GM18517 (cell line): ENCODE measurements at regions not wholly inside any gene's neighbourhood (a gene's known extent, or its start where the extent isn't known, plus 50 kb on each side); places are given as distances from the start of the nearest gene placed in this dataset.
"Not testable (repeated sequence)": the region's sequence is repeated elsewhere in the genome, so short reads cannot be mapped to it uniquely, and the experiment has no call there.

Experiments used
- ATAC-seq: cut with Tn5 transposase; IDR thresholded peaks from one replicate; pipeline ENCODE4 v1.9.1; 2021; ENCODE audit warnings: mild to moderate bottlenecking, moderate library complexity; ENCODE audit not compliant: unreplicated experiment

GRCh38 chr5:167851416-167851815, 440.0 kb upstream of the WWC1 start:
- no peak for ATAC-seq

DNA sequence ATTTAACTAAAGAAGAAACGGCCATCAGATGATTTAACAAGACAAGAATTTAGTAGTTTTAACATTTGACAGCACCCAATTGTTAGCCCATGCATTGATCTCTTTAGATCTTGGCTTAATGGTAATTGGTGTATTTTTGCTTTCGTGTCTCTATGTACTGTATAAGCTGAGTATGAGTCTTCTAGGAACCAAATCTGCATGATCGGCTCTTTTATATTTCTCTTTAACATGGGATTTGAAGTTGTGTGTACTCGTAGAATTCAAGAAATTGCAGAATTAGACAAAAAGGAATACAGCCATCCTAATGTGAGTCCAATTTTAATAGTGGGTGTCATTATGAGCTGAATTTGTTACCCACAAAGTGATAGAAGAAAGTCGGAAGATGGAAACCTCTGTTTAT, 438.9 kb upstream of the WWC1 start:
- ATAC-seq: no peak

- no peak for ATAC-seq
Measured at GRCh38 chr5:167853421-167853820, 438.0 kb upstream of the WWC1 start.

GRCh38 chr5:167855818-167856217, 435.6 kb upstream of the WWC1 start:
- no peak for ATAC-seq

- ATAC-seq: no peak
Measured at GRCh38 chr5:167857321-167857720, 434.1 kb upstream of the WWC1 start.

DNA sequence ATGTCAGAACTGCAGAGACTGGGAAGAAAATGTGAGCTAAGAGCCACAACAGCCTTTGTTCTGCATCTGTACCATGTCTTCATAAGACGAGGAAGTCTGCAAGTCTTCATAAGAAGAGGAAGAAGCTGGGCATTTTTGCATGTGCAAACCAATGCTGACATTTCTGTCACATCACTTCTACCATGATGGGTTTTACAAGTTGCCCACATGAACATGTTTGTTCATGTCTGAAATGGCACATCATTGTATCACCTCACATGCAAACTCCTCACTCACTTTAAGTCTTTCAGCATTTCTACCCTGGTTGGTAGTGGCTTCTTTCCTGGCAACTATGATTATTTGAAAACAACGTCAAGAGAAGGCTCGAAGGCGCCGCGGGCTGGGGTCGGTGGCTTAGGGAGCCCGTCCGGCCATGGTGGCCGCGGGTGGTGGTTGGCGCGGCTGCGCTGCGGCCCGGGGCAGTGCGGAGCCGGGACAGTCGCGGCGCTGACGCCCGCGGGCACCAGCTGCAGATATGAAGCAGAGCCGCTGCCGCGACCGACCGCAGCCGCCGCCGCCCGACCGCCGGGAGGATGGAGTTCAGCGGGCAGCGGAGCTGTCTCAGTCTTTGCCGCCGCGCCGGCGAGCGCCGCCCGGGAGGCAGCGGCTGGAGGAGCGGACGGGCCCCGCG, 433.1 kb upstream of the WWC1 start:
- not testable (repeated sequence) for ATAC-seq

DNA sequence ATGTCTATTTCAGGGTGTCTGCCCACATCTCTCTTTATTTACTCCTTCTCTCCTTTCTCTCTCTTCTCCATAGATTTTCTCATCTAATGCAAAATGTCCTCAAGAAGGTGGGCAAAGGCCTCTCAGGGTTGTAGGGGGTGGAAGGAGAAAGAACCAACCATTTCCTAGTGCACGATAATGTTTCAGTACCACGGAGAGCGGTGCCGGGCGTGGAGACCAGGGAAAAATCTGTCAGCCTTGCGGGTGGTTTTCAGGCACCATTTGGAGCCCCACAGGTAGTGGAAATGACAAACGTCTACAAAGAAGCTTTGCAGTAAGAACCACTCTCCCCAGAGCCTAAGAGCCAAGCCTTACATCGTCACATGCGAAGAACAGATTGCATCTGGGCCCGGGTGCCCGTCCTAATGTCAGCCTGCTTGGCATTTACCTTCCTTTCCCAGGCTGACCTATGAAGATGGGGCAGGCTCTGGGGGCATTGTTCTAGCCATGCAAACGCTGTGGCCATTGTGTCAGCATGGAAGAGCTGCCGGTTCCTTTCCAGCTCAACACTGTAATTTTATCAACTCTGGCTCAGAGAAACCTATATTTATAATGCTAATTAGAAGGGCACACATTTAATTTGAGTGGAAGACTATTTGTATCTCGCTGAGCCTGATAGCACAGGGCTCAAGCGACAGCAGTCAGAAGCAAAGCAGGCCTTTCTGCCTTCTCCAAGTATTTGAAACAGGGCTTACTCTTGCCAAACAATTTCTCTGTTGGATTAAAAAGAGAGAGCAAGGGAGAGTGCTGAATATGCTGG, 430.1 kb upstream of the WWC1 start:
- ATAC-seq: no peak

DNA sequence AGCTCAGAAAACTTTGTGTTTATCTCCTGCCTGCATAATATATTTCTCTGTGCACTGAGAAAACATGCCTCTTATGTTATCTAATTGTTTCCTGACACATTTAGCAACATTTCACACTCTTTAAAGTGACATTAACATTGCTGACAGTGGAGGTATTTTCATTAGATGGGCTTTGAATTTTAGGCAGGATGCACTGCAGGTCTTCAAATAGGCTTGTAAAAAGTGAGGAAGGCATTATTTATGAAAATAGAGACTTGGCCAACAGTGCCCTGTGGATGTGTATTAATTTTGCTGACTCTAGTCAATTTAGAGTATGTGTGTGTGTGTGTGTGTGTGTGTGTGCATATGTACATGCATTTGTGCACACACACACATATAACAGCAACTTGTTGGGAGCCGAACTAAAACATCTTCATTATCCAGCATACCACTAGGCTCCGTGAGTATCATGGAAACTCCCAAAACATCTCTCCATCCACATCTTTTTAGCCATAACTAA, 429.5 kb upstream of the WWC1 start:
- no peak for ATAC-seq

DNA sequence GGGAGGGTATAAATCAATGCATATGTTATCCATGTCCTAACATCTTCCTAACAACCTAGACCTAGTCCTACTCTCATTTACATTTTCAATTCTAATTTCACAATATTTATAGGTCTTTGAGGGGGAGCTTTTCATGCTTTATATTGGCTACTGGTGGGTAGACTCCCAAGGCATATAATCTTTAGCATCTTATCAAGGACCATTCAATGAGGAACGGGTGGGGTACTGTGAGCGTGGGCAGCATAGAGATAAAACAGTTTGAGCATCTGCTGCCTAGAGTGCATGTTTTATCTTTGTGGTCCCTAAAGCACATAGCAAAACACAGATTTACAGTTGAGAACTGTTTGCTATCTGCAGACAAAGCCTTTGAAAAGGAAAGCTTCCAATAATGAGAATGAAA, 427.6 kb upstream of the WWC1 start:
- no peak for ATAC-seq

DNA sequence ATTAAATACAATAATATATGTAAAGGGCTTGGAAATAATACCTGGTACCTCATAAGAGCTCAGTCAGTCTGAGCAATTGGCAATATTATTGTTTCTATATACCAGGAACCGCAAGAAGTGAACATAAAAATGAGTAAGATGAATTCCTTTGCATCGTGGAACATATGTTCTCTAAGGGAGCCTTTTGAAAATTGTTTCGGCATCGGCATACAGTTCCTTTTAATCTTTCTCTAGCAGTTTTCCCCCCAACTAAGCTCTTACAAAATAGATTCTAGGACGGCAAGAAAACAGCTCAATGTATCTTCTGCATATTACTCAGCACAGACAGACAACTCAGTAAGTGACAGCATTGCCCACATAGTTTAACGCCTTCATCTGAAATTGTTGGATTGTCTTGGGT, 426.6 kb upstream of the WWC1 start:
- no peak for ATAC-seq

DNA sequence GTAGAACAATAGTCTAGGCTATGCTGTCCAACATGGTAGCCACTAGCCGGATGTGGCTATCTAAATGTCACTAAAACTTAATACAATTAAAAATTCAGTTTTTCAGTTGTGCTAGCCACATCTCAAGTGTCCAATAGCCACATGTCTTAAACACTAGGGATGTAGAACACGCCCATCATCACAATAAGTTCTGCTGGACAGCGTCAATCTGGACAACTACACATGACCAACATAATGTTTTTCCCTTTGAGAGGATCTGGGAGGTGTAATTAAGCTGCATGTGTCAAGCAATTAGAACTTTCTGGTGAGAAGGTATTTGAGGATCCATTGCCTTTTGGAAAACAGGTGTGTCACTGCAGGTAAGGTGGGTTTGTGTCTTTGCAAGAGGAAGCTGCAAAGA, 424.6 kb upstream of the WWC1 start:
- no peak for ATAC-seq

DNA sequence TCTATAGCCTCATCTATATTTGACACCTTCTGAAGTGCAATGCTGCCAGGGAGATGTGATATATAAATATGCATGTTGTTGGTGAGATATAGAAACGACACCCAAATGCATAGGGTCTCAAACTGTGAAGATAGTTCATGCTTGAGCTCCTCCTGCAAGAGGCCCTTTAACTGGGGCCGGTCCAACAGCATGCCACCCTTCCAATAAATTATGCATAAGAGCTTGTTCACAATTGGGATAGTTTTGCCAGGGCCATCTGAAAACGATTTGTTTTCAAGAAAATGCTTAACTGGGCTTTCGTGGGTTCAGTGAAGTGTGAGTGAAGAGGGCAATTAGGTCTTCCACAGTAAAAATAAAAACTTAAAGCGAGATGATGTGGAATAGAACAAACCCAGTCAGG, 424.2 kb upstream of the WWC1 start:
- ATAC-seq: no peak

- ATAC-seq: no peak
Measured at GRCh38 chr5:167869125-167869524, 422.3 kb upstream of the WWC1 start.

GRCh38 chr5:167870055-167870454, 421.4 kb upstream of the WWC1 start:
- no peak for ATAC-seq

GRCh38 chr5:167871091-167871490, 420.4 kb upstream of the WWC1 start:
- no peak for ATAC-seq

DNA sequence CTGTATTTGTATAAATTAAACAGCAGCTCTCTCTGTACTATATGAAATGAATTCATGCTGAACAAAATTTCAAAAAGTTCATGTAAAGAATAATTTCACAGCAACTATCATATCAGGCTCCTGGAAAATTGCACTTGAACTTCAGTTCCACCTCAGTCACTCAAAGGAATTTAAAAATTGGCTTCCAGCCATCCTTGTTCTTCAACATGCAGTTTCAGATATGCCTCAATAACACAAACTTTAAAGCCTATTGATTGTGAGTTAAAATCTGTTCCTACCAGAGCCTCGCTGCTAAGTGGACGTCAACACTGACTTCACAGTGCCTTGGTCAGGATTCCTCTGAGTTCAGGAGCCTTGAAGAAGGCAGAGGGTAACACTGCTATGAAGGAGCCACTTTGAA, 418.7 kb upstream of the WWC1 start:
- ATAC-seq: no peak

DNA sequence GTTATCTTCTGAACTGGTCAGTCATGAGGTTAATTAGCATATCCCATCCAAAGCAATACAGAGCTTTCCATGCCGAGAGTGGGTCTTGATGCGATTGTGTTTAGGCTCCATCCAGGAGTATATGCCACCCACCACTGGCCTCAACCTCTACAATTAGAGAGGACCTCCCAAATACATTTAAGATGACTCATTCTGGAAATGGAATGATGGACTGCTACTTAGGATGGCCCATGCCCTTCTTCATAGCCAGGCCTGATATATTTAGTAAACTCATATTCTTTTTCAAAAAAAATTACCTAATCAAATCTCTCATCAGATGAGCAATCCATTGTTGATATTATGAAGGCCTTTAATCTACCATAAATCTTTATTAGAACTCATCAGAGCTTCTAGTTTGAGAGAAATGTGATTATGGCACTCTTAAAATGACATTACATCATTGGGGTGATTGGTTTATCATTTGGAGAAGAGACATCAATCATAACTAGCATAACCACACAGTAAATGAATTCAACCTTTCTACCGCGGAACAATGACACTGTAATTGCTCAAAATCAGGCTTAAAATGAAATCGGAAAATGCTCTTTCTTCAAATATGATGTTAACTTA, 414.2 kb upstream of the WWC1 start:
- no peak for ATAC-seq

- ATAC-seq: no peak
Measured at GRCh38 chr5:167877924-167878323, 413.5 kb upstream of the WWC1 start.

- no peak for ATAC-seq
Measured at GRCh38 chr5:167880420-167880819, 411.0 kb upstream of the WWC1 start.

DNA sequence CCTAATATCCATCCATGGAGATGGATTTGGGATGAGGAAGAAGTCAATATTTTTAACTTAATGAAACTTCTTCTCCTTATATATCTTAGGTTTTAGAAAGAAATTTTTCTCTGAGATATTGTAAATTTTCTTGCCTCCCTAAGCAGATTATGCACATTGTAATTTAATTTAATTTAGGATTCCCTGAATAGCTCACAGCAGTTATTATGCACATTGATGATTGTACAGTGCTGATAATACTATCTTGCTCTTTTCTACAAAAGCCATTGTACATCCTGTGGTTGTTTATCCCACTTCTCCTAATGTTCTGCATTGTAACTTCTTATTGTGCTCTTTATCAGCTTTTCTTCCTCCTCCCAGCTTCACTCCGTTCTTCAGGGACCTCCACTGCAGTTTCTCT, 410.4 kb upstream of the WWC1 start:
- no peak for ATAC-seq

DNA sequence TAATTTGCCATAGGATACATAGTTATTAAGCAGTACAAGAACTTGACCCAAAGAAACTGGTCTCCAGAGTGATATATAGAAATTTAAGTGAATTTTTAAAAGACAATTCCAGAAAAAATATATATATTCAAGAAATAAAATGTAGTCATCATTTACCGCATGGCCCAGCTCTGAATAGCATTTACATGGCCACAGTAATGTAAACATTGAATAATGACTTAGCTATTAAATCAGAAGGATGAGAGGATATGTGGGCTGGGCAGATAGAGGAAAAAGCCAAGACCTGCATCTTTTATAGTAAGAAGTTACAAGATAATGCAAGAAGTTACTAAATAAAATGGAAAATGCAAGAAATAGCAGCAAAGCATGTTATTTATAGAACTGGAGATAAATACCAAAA, 405.2 kb upstream of the WWC1 start:
- no peak for ATAC-seq

DNA sequence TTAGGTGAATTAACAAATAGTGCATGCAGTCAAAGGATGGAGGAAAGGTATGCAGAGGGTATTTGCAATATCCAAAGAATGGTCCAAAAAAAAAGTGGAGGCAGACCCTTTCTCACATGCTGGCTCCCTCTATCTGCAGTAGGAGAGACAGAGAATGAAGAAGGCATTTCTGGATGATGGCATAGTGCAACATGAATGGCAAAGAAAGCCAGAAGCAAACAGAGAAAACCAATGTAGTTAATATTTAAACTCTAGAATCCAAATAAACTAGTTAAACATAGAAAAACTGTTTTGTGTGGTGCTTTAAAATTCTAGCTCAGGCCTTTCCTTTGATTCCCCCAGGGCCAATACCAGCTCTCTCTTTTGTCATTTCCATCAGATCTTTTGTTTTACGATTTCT, 403.1 kb upstream of the WWC1 start:
- ATAC-seq: no peak
